GM21737 (cell line): ENCODE measurements at regions not wholly inside any gene's neighbourhood (a gene's known extent, or its start where the extent isn't known, plus 50 kb on each side); places are given as distances from the start of the nearest gene placed in this dataset.
"Not testable (repeated sequence)": the region's sequence is repeated elsewhere in the genome, so short reads cannot be mapped to it uniquely, and the experiment has no call there.

Experiments used
- ATAC-seq: cut with Tn5 transposase; IDR thresholded peaks from one replicate; pipeline ENCODE4 v1.9.1; 2021; ENCODE audit warnings: mild to moderate bottlenecking, moderate library complexity; ENCODE audit not compliant: unreplicated experiment

DNA sequence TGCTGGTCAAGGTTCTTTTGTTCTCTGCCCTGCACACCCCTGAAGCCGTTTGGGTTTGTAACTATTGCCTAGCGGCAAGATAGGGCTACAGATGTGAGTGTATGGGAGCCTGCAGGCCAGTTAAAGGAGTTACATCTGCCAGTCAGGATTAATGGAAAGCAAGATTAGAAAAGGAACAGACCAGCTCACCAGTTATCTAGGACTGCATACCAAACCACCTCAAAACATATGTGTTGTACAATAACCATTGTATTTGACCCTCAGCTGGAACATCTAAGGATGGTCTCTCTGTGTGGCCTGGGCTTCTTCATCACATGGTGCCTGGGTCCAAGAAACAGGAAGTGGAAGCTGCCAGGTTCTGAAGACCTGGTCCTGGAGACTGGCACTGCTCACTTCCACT is 52.5 kb upstream of the FBXO28 start:
- no peak for ATAC-seq

DNA sequence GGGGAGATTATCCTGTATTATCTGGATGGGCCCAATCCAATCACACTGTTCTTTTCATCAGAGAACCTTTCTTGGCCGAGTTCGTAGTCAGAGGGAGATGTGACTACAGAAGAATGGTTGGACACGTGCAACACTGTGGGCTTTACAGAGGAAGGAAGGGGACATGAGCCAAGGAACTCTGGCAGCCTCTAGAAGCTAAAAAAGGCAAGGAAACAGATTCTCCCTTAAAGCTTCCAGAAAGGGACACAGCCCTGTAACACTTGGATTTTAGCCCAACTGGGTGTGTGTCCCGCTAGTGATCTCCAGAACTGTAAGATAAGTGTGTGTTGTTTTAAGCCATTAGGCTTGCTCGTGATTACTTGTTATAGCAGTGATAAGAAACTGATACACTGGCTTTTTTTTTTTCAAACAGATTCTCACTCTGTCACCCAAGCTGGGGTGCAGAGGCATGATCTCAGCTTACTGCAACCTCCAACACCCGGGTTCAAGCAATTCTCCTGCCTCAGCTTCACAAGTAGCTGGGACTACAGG is 53.9 kb upstream of the FBXO28 start:
- ATAC-seq = no peak

- ATAC-seq = no peak
Observed at GRCh38 chr1:224058303-224058702, 55.6 kb upstream of the FBXO28 start.

DNA sequence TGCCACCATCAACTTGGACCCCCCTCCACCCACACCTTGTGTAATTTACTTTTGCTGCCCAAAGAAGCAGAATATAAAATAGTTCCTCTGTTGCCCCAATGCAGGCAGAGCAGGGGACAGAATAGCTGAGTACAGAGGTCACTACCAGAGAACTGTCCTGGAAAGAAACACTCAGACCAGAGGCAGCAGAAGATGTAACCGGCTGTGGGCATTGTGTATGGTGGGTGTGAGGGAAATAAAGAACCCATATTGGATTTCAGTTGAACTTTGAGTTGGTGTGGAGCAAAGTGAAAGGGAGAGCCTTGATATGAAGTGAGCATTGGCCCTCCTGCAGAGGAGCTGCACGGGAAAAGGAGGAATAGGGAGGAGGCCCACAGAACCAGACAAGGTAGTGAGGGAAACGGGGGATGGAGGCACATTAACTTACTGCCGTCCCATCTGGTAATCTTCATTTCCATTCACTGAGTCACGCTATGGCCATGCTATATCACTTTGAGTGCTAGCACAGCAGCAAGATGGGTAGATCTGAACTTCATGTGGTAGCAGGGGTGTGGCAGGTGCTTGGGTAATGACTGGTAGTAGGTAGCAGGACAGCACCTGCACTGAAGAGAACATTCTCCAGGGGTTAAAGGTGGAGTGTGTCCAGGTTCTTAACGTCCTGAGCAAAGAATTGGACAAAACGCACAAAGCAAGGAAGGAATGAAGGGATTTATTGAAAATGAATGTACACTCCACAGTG is 56.3 kb upstream of the FBXO28 start:
- no peak for ATAC-seq

DNA sequence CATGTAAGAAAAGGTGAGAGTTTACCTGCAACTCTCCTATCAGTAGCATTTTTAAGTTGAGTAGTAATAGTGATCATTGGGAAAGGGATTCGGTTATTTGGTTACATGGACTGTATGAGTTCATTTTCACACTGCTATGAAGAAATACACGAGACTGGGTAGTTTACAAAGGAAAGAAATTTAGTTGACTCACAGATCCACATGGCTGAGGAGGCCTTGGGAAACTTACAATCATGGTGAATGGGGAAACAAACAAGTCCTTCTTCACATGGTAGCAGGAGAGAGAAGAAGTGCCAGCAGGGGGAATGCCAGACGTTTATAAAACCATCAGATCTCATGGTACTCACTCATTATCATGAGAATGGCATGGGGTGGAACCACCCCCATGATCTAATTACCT is 59.3 kb upstream of the FBXO28 start:
- ATAC-seq = no peak

GRCh38 chr1:224054012-224054411 is 59.9 kb upstream of the FBXO28 start:
- ATAC-seq = no peak

- ATAC-seq = no peak
Observed at GRCh38 chr1:224053456-224053855, 60.5 kb upstream of the FBXO28 start.

DNA sequence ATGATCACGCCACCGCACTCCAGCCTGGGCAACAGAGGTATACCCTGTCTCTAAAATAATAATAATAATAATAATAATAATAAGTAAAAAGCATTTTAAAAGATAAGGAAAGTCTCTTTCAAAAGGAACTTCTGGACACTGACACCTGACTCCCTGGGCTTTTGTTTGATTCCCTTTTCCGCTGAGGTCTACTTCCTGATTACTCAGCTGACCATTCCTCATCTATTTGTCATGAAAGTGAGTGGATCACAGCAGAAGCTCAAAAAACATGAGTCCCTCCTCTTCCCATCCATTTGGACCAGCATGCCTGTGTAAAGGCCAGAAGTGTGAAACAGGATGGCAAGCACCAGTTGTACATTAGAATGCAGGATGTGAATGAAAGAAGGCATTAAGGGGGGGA is 61.1 kb upstream of the FBXO28 start:
- ATAC-seq = no peak

- not testable (repeated sequence) for ATAC-seq
Observed at GRCh38 chr1:224051782-224052181, 62.1 kb upstream of the FBXO28 start.

DNA sequence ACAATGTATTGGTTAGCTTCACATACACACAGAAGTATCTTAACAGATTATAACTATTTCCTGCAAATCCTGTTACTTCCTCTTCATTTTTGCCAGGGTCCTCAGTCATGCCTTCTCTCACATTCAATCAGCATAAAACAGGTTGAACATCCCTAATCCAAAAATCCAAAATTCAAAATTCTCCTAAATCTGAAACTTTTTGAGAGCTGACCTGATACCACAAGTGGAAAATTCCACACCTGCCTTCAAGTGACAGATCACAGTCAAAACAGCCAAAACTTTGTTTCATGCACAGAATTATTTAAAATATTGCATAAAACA is 62.9 kb upstream of the FBXO28 start:
- ATAC-seq = no peak

- ATAC-seq = no peak
Observed at GRCh38 chr1:224047538-224047937, 66.4 kb upstream of the FBXO28 start.

GRCh38 chr1:224045556-224045955 is 68.4 kb upstream of the FBXO28 start:
- ATAC-seq = no peak

- no peak for ATAC-seq
Observed at GRCh38 chr1:224044420-224044819, 69.5 kb upstream of the FBXO28 start.

DNA sequence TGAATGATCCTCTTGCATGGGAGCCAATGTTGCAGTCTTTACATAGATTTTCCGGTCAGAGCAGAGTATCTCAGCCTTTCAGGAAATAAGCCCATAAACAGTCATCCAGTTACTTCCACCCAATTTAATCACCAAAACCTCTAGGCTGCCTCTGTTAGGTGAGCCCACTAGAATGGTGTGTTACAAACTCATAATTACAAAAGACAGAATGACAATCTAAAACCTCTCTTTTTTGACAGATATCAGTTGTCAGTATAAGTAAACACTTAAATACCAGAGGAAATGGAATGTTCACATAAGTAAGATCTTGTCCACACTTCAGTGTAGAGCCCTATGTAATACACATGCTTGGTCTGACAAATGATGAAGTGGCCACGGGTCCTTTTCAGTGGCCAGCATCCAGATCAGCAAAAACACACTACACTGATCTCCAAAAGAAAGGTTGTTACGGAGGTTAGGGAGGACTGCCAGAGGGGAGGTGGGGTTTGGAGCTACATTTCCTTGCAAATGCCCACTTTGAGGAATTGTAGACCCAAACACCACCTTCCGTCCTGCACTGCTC is 71.3 kb upstream of the FBXO28 start:
- no peak for ATAC-seq

DNA sequence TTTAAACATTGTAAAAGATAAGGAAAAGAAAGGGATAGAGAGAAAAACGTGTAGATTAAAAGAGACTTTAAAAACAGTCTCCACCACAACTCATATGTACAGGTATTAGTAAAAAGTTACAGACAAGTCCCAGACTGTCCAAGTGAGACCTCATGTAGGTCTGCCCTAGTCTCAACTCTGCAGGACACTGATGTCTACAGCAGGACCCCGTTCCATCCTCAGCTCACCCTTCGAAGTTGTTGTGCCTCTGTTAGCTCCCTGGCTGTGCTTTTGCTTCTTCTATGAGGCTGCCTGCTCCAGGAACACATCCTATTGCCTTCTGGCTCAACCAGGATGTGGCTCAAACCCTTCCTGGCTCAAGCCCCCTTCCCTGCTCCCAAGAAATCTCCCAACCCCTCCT is 72.9 kb upstream of the FBXO28 start:
- ATAC-seq = no peak

DNA sequence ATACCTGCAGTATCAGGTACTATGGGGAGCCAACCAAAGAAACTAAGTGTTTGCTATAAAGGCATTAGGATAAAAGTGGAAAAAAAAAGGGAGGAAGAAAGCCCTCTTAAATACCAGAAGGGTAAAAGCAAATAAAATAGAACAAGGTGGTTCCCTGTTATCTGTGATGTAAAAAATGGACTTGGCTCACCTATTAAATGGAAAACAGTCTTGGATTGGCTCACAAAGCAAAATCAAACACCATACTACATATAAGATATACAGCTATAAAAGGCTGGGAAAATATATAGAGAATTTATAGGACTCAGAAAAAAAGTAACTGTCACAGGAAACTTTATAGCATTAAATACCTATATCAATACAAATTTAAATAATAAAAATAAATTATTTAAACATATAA is 73.5 kb upstream of the FBXO28 start:
- not testable (repeated sequence) for ATAC-seq

DNA sequence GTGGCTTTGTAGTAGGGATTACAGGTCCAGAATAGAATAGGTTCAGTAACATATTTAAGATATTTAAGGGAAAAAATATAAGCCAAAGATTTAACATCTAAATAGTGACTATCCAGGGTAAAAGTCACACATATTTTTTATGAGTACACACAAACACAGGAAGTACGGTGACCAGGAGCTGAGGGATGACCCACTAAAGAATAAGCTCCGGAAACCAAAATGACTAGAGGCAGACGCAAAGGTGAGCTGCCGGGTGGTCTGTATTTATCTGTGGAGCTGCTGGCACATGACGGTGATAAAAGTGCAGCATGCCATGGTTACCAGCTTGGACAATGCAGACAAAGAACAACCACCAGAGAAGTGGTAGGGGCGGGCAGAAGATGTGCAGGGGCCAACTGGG is 73.9 kb upstream of the FBXO28 start:
- ATAC-seq = not testable (repeated sequence)

DNA sequence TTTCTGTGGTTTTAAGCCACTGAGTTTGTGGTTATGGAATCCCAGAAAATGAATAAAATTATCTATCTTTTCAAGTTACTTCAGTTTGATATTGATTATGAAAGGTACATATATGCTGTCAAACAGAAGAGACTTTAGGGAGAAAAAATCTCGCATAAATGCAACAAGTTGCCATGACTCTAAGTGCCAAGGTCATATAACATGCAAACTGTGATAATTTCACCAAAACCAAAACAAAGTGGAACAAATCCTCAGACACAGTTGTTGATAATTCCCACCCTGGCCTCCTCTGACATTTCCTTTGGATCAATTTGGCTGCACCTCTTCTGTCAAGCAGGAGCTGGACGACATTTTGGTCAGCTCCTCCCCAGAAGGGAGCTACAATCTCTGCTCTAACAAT is 75.1 kb upstream of the FBXO28 start:
- ATAC-seq = not testable (repeated sequence)

GRCh38 chr1:224037362-224037761 is 76.5 kb upstream of the FBXO28 start:
- not testable (repeated sequence) for ATAC-seq

DNA sequence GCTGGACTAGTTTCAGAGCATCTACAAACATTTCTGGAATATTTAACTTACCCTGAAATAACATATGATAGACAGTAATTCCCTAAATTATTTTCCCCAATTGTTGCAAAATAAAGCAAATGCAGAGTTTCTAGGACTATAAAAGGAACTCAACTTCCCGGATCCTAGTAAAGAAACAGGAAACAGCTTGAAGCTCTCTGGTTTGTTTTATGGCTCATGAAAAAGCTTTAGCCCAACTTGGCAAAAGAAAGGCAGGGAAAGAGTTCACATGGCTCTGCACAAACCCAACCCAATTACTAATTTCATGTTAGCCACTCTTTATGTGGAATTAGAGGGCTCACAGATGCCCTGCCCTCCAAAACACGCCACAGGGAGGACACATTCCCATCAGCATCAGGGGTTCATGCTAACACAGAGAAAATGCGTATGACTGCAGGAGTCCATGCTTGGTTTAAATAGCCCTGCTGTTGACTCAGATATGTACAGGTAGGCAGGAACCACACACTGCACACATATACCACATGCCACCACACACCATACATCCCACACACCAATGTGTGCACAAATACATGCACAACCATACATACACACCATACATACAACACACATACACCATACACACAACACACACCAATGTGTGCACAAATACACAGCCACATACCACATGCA is 81.2 kb upstream of the FBXO28 start:
- ATAC-seq = not testable (repeated sequence)

DNA sequence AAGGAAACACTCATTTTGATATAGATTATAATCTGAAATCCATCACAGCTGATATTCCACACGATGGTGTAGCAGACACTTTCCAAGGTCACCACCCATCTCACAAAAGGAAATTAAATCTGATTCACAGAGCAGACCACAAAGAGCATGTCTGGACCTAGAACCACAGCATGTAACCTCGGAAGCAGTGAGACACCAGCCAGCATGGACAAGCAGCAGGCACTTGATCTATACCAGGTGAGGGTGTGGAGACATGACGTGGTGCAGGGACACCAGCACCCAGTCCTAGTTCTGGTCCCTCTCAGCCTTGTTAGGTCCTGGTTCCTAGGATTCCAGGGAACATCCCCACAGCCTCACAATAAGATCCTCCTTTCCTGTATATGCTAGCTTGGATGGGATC is 81.9 kb upstream of the FBXO28 start:
- ATAC-seq = not testable (repeated sequence)

GRCh38 chr1:224030257-224030656 is 83.7 kb upstream of the FBXO28 start:
- ATAC-seq = not testable (repeated sequence)
